Lower lobe of right lung (tissue), 2 donors: ENCODE measurements at regions not wholly inside any gene's neighbourhood (a gene's known extent, or its start where the extent isn't known, plus 50 kb on each side); places are given as distances from the start of the nearest gene placed in this dataset.

Source experiments
- ATAC-seq, 2 donors: fragments of 200-7000 bp; cut with Tn5 transposase; one replicate each; pipeline ENCODE4 v1.9.1; 2020 to 2022; ENCODE audit warnings: mild to moderate bottlenecking in 2 of 2, moderate library complexity in 2 of 2
- DNase-seq: peaks from one replicate; pipeline ENCODE4 v3.0.0-alpha.2; 2020
- H3K27ac ChIP-seq: fragments of 200-600 bp; one replicate; pipeline ENCODE4 v1.8.0; 2022
- H3K27me3 ChIP-seq: fragments of 200-600 bp; one replicate; pipeline ENCODE4 v1.8.0; 2022; ENCODE audit warnings: low read depth
- H3K36me3 ChIP-seq: fragments of 200-600 bp; one replicate; pipeline ENCODE4 v1.8.0; 2022; ENCODE audit warnings: mild to moderate bottlenecking
- H3K4me1 ChIP-seq: fragments of 200-600 bp; one replicate; pipeline ENCODE4 v1.8.0; 2022
- H3K4me3 ChIP-seq: fragments of 200-600 bp; one replicate; pipeline ENCODE4 v1.8.0; 2022; ENCODE audit warnings: mild to moderate bottlenecking
- H3K9me3 ChIP-seq: fragments of 200-600 bp; one replicate; pipeline ENCODE4 v1.8.0; 2022
- CTCF ChIP-seq: fragments of 200-600 bp; IDR thresholded peaks from one replicate; pipeline ENCODE4 v1.8.0; 2022; ENCODE audit warnings: antibody characterized with exemption, mild to moderate bottlenecking
- intact Hi-C: fragments of 100-400 bp; cut with DNase I; formaldehyde crosslinking; loops from one replicate; pipeline ENCODE4 v1.11.0; 2022
- donor health status: DM: no; HTN: yes; CAD: no; lungs with severe emphysema.

GRCh38 chr5:91269198-91269597 lies 113.9 kb downstream of the ARRDC3 start:
- TF ChIP-seq CTCF: no peak
- Histone ChIP-seq H3K27ac (no peak overlapping the region), H3K9me3 (no peaks in the 10 kb centered on the region), H3K27me3 (no peaks in the 10 kb centered on the region), H3K4me3 (no peak overlapping the region), H3K36me3 (no peaks in the 10 kb centered on the region), H3K4me1 (no peaks in the 10 kb centered on the region)
- intact Hi-C loops: no loop called here
- DNase-seq (no peak), ATAC-seq (no peak)

- peak; percentile 42 to 73 for ATAC-seq
- H3K4me3 ChIP-seq: no peak overlapping the region
- no peak for DNase-seq
- no peaks in the 10 kb centered on the region for H3K36me3 ChIP-seq
- H3K4me1 ChIP-seq: no peaks in the 10 kb centered on the region
- TF ChIP-seq CTCF: no peak
- no peak overlapping the region for H3K27ac ChIP-seq
- no peaks in the 10 kb centered on the region for H3K27me3 ChIP-seq
- intact Hi-C loops: no loop called here
- no peaks in the 10 kb centered on the region for H3K9me3 ChIP-seq
Observed at GRCh38 chr5:91266184-91266705, 116.9 kb downstream of the ARRDC3 start.

- Histone ChIP-seq H3K27ac (no peak overlapping the region), H3K4me3 (no peak overlapping the region), H3K27me3 (no peaks in the 10 kb centered on the region), H3K36me3 (no peaks in the 10 kb centered on the region), H3K4me1 (no peaks in the 10 kb centered on the region), H3K9me3 (no peaks in the 10 kb centered on the region)
- intact Hi-C loops: no loop called here
- TF ChIP-seq CTCF: no peak
- DNase-seq (no peak), ATAC-seq (no peak)
Observed at GRCh38 chr5:91264311-91265051, 118.6 kb downstream of the ARRDC3 start.

- H3K4me3 ChIP-seq: no peak overlapping the region
- H3K36me3 ChIP-seq: no peaks in the 10 kb centered on the region
- ATAC-seq (no peak), DNase-seq (no peak)
- H3K4me1 ChIP-seq: no peaks in the 10 kb centered on the region
- H3K9me3 ChIP-seq: no peaks in the 10 kb centered on the region
- TF ChIP-seq CTCF: no peak
- intact Hi-C loops: no loop called here
- H3K27me3 ChIP-seq: no peaks in the 10 kb centered on the region
- no peak overlapping the region for H3K27ac ChIP-seq
Observed at GRCh38 chr5:91263898-91264297, 119.2 kb downstream of the ARRDC3 start.

- ATAC-seq: no peak
- Histone ChIP-seq H3K4me1 (no peaks in the 10 kb centered on the region), H3K9me3 (no peaks in the 10 kb centered on the region), H3K36me3 (no peaks in the 10 kb centered on the region), H3K27me3 (no peaks in the 10 kb centered on the region), H3K27ac (no peak overlapping the region), H3K4me3 (no peak overlapping the region)
- no peak for TF ChIP-seq CTCF
- no peak for DNase-seq
- intact Hi-C loops: no loop called here
Observed at GRCh38 chr5:91257301-91257700, 125.8 kb downstream of the ARRDC3 start.
